CD1c-positive myeloid dendritic cell (primary cell): ENCODE measurements at regions not wholly inside any gene's neighbourhood (a gene's known extent, or its start where the extent isn't known, plus 50 kb on each side); places are given as distances from the start of the nearest gene placed in this dataset.
"Not testable (repeated sequence)": the region's sequence is repeated elsewhere in the genome, so short reads cannot be mapped to it uniquely, and the experiment has no call there.

Source experiments
- DNase-seq: peaks from one replicate; pipeline ENCODE4 v3.0.0-alpha.2; 2016; ENCODE audit errors: extremely low spot score

DNA sequence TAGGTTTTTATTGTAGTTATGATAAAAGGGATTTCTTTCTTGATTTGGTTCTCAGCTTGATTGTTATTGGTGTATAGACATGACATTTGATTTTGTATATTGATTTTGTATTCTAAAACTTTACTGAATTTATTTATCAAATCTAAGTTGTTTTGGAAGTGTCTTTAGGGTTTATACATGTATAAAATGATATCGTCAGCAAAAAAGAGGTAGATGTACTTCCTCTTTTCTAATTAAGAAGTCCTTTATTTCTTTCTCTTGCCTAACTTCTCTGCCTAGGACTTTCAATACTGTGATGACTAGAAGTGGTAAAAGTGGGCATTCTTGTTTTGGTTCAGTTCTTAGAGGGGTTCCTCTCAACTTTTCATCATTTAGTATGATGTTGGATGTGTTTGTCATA lies 487.3 kb upstream of the KIF2B start:
- DNase-seq: no peak

DNA sequence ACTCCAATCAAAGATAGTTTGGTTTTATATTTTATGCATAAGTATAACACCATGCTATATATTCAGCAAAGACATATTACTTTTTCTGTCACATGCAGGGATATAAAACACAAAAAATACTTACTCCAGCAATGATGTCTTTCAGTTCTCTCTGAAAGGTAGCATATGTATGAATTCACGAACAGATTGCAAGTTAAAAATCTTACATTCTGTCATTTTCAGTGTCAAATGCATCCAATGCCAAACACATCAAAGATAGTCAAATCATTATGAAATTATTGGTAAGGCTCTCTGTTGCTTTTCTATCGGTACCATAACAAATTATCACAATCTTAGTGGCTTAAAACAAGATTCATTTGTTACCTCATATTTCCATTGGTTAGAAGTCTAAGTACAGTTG lies 492.0 kb upstream of the KIF2B start:
- DNase-seq: no peak

DNA sequence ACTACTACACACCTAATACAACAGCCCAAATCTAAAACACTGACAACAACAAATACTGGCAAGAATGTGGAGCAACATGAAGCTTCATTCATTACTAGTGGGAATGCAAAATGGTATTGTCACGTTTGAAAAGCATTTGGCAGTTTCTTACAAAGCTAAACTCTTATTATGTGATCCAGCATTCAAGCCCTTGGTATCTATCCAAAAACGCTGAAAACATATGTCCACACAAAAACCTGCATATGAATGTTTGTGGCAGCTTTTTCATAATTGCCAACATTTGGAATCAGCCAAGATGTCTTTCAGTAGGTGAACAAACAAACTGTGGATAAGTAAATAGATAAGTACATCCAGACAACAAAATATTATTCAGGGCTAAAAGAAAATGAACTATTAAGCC lies 501.1 kb upstream of the KIF2B start:
- no peak for DNase-seq

DNA sequence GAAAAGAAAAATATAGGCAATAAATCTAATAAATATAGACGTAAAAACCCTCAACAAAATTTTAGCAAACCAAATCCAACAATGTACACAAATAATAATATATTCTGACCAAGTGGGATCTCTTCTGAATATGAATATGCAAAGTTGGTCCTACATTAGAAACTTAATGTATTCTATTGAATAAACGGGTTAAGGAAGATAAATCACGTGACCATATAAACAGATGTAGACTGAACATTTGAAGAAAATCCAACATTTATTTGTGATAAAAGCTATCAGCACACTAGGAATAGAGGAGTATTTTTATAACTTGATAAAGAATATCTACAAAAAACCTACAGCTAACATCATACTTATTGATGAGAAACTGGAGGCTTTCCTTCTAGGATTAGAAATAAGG lies 502.8 kb upstream of the KIF2B start:
- no peak for DNase-seq

DNA sequence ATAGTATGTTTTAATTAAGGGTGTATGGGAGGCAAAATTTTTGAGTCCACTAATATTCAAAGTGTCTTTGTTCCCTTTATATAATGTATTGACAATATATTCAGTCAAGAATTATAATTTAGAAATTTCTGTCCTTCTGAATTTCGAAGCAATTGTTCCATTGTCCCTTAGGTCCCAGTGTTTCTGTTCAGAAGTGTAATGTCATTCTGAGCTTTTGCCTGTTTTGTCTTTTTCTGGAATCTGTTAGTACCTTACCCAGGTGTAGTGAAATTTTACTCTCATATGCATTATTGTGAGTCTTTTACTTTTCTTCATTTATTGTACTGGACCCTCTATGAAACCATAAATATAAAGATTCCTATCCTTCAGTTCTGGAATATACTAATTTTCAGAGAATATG lies 505.7 kb upstream of the KIF2B start:
- no peak for DNase-seq

DNA sequence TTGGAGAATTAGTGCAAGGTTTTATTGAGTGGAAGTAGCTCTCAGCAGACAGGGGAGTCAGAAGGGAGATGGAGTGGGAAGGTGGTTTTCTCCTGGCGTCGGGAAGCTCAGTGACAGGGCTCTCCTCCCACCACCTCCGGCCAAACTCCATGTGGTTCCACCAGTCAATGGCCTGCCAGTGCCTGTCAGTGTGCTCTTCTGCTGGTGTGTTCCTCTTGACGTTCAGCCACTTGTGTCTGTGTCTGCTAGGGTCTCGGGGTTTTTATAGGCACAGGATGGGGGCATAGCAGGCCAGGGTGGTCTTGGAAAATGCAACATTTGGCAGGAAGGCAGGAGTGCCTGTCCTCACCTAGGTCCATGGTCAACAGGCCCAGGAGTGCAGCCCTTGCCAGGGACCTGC lies 506.7 kb upstream of the KIF2B start:
- no peak for DNase-seq

DNA sequence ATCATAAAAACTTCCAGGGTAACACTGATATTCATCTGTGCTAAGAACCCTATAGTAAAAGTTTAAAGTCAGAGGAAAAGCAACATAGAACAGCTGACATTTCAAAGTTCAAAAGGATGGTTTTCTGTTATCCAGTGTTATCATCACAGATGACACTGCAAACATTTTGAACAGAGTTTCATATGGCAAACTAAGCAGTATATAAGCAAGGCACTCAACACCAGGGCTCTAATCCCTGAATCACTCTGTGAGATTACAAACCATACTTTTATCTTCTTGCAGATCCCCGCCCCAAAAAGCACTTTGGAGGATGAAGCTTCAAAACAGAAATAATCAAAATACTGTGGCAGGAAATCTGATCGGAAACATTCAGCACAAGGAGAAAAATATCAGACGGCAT lies 508.2 kb upstream of the KIF2B start:
- no peak for DNase-seq

DNA sequence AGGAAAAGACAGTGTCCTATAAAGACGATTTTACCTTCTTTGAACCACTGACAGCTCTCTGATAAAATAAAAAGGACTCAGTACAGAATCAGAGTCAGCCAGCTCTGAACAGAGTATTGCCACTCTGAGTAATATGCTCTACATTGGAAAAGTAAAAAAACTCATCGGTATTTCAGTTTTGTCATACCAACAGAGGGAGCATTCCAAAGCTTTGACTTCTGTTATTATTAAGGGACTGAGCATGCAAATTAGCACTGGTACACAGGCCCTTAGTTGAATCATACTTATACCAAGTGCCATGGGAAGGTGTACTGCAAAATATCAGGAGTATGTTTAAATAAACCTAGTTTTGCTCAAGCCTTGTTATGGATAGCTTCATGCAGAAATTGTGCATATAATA lies 509.0 kb upstream of the KIF2B start:
- no peak for DNase-seq

DNA sequence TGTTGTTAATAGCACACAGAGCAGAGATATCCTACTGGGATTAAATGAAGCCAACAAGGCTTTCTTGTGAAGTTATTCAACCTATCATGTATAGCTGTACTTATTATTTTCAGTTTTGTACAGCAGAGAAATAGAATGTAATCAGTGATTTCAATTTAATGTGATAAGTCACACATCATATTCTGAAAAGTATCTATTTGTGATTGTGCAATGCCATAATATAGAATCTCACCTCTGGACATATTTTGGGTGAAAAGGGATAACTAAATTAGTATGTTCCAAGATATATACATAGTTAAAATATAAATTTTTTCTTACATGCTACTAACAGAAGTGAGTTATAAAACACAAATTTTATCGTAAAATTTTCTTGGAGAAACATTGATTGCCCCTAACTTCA lies 544.3 kb upstream of the KIF2B start:
- DNase-seq: no peak

DNA sequence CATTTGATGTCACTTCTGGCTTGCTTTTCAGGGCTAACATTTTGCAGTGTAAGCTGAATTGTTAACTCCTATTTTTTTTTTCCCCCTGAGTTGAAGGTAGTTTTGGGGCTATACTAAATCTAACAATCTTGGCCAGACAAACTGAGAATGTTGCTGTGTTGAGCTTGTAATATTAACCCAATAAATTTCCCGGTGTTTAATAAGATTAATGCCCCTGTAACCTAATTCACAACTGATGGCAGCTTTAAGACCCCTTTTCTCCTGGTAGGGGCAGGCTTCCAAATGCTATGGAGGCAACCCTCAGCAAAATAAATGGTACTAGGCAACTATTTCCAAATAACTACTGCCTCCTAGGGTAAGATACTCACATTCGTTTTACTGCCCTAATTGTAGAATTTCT lies 549.6 kb upstream of the KIF2B start:
- DNase-seq: no peak

DNA sequence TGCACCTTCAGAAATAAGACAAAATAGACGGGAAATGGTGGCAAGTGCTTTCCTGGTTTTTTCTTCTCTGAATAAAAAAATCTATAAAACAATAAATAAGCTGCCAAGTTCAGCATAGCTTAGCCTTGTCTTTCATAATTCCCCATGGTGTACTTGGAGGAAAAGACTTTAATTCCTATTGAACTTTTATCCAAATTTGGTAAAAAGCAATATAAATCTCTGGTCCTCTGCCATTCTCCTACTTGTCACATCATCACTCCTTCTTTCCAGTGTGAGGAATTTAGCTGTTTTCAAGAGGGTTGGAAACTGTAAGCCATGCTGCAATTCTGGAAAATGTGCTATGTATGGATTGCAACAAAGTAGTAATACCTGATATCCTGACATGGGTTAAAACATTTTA lies 551.8 kb upstream of the KIF2B start:
- DNase-seq: no peak

DNA sequence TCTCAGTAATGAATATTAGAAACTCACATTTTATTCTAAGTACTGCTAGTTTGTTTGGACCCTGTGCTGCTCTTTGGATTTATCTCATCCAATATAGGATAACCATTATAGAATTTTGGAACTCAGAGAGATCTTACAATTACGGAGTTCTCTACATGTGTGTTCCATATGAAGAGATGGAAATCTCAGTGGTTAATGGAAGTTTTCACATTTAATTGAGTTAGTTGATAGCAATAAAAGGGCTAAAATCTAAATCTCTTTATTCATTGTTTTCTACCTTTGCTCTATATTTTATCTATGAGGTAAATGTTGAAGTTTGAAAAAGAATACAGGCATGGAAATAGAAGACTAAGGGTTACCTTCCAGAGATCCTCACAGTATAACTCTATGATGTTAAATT lies 558.0 kb upstream of the KIF2B start:
- DNase-seq: no peak

DNA sequence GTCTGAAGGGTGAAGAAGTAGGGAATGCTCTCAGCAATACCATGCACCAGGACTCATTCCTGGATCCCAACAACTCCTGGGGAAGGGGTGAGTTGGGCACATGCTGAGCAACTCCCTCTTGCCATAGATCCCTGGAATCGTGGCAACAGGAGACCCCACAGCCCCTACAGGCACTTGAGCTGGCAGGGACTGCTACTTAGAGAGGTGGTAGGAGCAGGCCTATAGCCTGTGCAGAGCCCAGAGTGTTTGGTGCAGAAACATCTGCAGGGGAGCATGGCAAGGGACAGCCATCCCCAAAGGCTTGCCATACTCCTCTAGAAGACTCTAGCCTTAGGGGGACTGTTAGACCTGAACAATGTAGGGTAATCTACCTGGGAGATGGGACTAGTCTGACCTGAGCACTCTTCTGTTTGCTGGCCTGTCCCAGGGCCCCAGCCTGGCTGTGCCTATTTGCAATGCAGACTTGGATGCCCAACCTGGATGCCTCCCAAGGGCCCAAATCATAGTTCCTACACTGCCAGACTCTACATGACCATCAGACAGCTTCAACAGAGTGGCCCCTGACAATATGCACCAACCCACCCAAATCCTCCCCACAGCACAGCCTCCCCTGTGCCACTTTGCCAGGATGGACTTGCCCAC lies 568.6 kb upstream of the KIF2B start:
- DNase-seq: no peak

DNA sequence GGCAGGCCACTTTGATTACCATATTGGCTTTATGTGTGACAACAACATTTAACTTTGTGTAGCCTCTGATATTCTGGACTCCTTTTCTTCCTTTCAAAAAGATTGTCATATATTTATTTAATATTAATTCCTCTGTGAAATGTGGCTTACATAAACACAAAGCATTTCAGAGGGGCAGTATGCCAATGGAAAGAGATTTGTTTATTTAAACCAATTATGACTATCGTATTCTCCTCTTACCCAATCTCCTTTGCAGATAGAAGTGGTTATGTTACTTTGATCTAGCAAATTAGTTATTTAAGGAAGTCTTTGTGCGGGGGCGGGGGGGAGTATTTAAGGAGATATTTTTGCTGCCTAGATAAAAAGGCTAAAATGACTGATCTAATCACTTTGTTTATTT lies 573.7 kb upstream of the KIF2B start:
- DNase-seq: no peak

DNA sequence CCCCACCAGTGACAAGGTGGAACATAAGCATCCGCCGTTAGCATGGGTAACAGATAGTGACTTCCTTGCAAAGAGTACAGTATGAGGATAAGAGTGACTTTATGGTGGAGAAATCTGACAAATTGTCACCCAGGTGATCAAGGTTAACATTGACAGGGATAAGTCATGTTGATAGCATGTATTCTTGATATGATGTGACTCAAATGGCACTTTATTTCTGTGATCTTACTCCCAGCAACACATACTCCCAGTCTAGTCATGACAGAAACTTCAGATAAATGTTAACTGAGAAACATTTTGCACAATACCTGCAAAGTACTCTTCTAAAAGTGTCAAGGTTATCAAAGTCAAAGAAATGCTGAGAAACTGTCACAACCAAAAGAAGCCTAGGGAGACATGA lies 588.6 kb upstream of the KIF2B start:
- DNase-seq: no peak

DNA sequence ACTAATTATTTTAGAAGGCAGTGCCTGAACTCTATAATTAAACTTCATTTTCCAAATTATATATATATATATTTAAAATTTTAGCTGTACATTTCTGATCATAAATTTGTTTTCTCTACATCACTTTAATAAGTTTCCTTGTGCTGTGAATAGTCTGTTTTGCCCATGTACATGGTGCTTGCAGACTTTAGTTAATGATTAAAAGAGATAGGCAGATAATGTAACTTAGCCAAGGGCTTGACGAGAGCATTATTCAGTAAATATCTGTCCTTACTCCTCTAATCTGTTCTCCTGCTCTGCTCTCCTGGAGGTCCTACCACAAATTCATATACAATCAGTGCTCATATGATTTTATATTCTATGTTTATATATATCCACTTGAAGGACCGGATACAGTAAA lies 595.2 kb upstream of the KIF2B start:
- DNase-seq: no peak

DNA sequence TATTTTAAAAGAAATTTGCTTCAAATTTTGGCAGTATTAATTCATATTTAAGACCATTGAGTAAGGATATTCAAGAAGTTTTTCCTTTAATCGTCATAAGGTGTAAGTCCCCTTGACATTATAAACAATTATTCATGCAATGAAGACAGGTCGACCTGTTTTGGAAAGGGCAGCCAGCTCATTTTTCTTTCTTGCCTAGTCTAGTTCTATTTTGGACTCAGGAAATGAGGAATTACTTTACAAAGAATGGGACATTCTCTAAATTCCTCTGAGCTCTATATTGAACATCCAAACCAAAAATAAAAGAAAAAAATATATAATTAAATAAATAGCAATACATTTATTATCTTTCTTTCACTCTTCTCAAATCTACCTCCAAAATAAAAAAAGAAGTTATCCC lies 595.6 kb upstream of the KIF2B start:
- no peak for DNase-seq

DNA sequence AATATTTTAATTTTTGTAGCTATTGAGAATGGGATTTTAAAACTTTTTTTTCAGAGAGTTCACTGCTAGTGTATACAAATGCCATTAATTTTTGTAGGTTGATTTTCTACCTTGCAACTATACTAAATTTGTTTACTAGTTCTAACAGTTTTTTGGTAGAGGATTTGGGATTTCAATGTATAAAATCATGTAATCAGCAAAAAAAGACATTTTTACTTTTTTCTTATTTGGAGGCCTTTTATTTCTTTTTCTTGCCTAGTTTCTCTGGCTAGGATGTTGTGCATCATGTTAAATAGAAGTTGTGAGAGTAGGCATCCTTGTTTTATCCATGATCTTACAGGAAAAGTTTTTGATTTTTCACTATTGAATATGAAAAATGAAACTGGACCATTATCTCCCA lies 602.9 kb upstream of the KIF2B start:
- no peak for DNase-seq

DNA sequence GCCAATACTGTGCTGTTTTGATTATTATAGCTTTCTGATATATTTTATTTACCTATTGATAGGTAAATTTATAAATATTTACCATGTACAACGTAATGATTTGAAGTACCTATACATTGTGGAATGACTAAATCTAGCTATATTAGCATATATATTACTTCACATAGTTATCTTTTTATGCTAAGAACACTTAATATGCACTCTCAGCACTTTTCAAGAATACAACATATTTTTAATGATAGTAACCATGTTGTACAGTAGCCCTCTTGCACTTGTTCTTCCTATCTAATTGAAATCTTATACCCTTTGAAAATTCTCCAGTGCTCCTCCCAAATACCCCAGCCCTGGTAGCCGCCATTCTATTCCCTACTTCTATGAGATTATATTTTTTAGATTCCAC lies 604.0 kb upstream of the KIF2B start:
- DNase-seq: no peak

DNA sequence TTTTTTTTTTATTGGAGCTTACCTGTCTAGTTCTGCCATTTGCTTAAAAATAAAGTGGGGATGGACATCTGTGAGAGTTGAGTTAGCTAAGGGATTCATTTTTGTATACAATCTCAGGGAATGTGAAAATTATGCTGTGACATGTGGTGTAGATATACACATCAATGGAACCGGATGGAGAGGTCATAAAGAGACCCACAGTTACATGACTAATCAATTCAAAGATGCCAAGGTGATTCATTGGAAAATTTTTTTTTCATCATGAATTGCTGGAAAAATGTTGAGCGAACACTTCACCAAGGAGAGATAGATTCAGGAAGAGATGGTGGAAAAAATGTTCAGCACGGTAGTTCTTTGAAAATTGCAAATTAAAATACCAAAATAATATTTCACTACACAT lies 605.4 kb upstream of the KIF2B start:
- no peak for DNase-seq

DNA sequence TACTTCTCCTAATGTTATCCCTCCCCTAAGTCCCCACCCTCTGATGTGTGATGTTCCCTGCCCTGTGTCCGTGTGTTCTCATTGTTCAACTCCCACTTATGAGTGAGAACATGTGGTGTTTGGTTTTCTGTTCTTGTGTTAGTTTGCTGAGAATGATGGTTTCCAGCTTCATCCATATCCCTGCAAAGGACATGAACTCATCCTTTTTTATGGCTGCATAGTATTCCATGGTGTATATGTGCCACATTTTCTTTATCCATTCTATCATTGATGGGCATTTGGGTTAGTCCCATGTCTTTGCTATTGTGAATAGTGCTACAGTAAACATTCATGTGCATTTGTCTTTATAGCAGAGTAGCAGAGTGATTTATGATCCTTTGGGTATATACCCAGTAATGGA lies 613.8 kb upstream of the KIF2B start:
- not testable (repeated sequence) for DNase-seq

DNA sequence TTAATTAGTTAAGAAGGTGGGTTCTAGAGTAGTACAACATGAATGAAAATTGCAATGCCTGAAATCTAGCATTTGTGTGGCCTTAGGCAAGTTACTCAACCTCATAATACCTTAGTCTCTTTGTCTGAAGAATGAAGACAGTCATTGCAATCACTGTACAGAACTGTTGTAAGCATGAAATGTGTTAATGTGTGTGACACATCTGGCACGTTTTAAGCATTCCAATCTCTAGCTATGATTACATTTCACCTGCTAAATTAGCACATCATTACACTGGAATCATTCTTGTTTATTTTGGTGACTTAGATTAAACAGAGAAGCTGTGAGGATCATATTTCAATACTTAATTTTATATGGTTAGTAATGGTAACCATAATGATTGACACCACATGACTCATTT lies 629.7 kb upstream of the KIF2B start:
- no peak for DNase-seq

DNA sequence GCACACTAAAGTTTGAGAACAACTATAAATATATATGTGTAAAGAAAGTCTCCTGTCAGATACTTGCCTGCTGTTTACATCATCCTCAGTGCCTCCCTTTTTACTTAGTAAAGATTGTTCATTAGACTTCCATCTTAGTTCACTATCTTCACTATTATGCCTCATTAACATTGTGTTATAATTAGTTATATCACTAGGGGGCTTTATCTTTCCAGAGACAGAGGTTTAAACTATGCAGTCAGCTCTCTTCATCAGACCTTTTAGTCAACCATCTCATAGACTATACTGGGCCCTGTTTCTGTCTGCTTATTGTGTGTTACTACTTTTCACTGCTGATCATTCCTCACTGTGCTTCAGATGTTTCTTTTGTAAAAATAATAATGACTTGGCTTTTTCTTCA lies 630.8 kb upstream of the KIF2B start:
- no peak for DNase-seq

DNA sequence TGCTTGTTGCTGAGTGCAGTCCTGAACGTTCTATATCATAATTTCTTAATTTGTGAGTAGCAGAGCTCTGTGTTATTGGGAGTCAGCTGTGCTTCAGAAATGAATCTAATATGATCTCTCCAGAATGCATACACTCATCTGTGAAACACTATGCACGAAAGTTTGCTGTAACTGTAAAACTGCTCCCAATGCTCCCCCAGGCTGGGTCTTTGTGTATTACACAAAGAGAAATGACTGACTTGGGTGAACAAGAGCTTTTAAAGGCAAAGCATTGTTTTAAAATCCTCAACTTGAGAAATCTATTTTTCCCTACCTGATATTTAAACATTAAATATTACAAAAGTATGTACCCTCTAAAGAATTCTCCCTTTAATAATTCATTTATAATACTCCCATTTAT lies 636.7 kb upstream of the KIF2B start:
- no peak for DNase-seq

DNA sequence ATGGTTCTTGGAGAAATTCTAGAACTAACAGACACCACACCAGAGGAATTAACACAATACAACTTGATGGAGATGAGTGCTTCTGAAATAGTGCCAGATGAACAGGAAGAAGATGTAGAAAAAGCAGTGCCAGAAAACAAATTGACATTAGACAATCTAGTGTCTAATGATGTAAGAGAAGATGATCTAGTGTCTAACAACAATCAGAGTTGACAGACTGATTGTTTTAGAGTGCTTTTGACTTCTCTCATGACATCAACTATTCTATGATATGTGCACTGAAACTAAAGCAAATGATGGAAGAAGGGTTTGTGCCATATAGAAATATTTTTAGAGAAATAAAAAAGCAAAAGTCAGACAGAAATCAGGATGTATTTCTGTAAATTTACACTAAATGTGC lies 646.1 kb upstream of the KIF2B start:
- DNase-seq: no peak
